HFF-Myc (cell line): ENCODE measurements at regions not wholly inside any gene's neighbourhood (a gene's known extent, or its start where the extent isn't known, plus 50 kb on each side); places are given as distances from the start of the nearest gene placed in this dataset.

ENCODE experiments used
- DNase-seq: peaks from one replicate; pipeline ENCODE4 v3.0.0-alpha.2; 2011; ENCODE audit warnings: low read depth; ENCODE audit errors: extremely low read depth
- H3K4me3 ChIP-seq: replicated peaks from 2 replicates; pipeline ENCODE4 v1.5.1; 2011; ENCODE audit warnings: low read depth, mild to moderate bottlenecking, control low read depth, low read length
- CTCF ChIP-seq: IDR thresholded peaks from 2 replicates; pipeline ENCODE4 v1.5.1; 2012; ENCODE audit warnings: mild to moderate bottlenecking, low read depth, low read length, control low read depth; ENCODE audit errors: missing control alignments

- TF ChIP-seq CTCF = no peak
- no peak overlapping the region for H3K4me3 ChIP-seq
- DNase-seq = no peak
These were observed 353.3 kb downstream of the GRIN2B start for GRCh38 chr12:13628067-13628466.

GRCh38 chr12:13627536-13627935, 353.9 kb downstream of the GRIN2B start:
- no peak for TF ChIP-seq CTCF
- H3K4me3 ChIP-seq = no peak overlapping the region
- no peak for DNase-seq

- TF ChIP-seq CTCF = no peak
- DNase-seq = no peak
- H3K4me3 ChIP-seq = no peak overlapping the region
These were observed 368.1 kb downstream of the GRIN2B start for GRCh38 chr12:13613297-13613696.

GRCh38 chr12:13609894-13610679, 371.3 kb downstream of the GRIN2B start:
- no peak for DNase-seq
- no peak for TF ChIP-seq CTCF
- no peak overlapping the region for H3K4me3 ChIP-seq

GRCh38 chr12:13606290-13606689, 375.1 kb downstream of the GRIN2B start:
- no peak for TF ChIP-seq CTCF
- H3K4me3 ChIP-seq = no peak overlapping the region
- no peak for DNase-seq

- no peak overlapping the region for H3K4me3 ChIP-seq
- no peak for DNase-seq
- no peak for TF ChIP-seq CTCF
These were observed 377.4 kb downstream of the GRIN2B start for GRCh38 chr12:13603953-13604352.

GRCh38 chr12:13602172-13602571, 379.2 kb downstream of the GRIN2B start:
- DNase-seq = no peak
- H3K4me3 ChIP-seq = no peak overlapping the region
- TF ChIP-seq CTCF = no peak
